PC-9 (cell line): ENCODE measurements at regions not wholly inside any gene's neighbourhood (a gene's known extent, or its start where the extent isn't known, plus 50 kb on each side); places are given as distances from the start of the nearest gene placed in this dataset.

Experiments
- BruUV-seq: library from RNA; stranded (reverse); fragments of 400-500 nt; replicated peaks from 2 replicates; lab custom pipeline; 2021; lab: Mats Ljungman, UMichigan
- CTCF ChIA-PET: fragments of 300-600 bp; sonication (Branson Sonifier 250); formaldehyde crosslinking; loops from one replicate; lab custom pipeline; 2022; ENCODE audit warnings: antibody characterized with exemption; lab: Charles Lee
- POLR2A ChIA-PET: fragments of 300-600 bp; sonication (Branson Sonifier 250); formaldehyde crosslinking; loops from one replicate; lab custom pipeline; 2022; ENCODE audit warnings: antibody characterized with exemption; ENCODE audit not compliant: unreplicated experiment; lab: Charles Lee
- DNase-seq, 2 experiments: peaks; one replicate each; pipeline versions ENCODE4 v3.0.0 to v3.0.0-alpha.2; 2015 to 2022; ENCODE audit warnings: mixed read lengths in 1 of 2
- H2AFZ ChIP-seq: fragments of 200-600 bp; sonication (generic); 2 replicates; pipeline ENCODE4 v1.8.1; 2017; ENCODE audit warnings: antibody characterized with exemption
- H3F3A ChIP-seq: fragments of 200-600 bp; sonication (generic); 2 replicates; pipeline ENCODE4 v1.8.1; 2017; ENCODE audit warnings: antibody characterized with exemption, mild to moderate bottlenecking, low read depth; ENCODE audit not compliant: insufficient read depth
- H3K27ac ChIP-seq: fragments of 200-600 bp; sonication (generic); 2 replicates; pipeline ENCODE4 v1.6.1; 2016; ENCODE audit warnings: mixed run types
- H3K27me3 ChIP-seq: fragments of 200-600 bp; sonication (generic); 2 replicates; pipeline ENCODE4 v1.6.1; 2016; ENCODE audit warnings: low read depth, mixed run types; ENCODE audit not compliant: insufficient read depth
- H3K36me3 ChIP-seq: fragments of 200-600 bp; sonication (generic); 2 replicates; pipeline ENCODE4 v1.6.1; 2016; ENCODE audit warnings: low read depth, mixed run types
- H3K4me1 ChIP-seq: fragments of 200-600 bp; sonication (generic); replicated peaks from 2 replicates; pipeline ENCODE4 v1.6.1; 2016; ENCODE audit warnings: mixed run types; ENCODE audit not compliant: insufficient read depth
- H3K4me2 ChIP-seq: fragments of 200-600 bp; sonication (generic); 2 replicates; pipeline ENCODE4 v1.6.1; 2017; ENCODE audit warnings: mixed run types
- H3K4me3 ChIP-seq: fragments of 200-600 bp; sonication (generic); 2 replicates; pipeline ENCODE4 v1.6.1; 2016; ENCODE audit warnings: mixed run types
- H3K79me2 ChIP-seq: fragments of 200-600 bp; sonication (generic); 2 replicates; pipeline ENCODE4 v1.6.1; 2017; ENCODE audit warnings: low read depth, mixed run types
- H3K9me2 ChIP-seq: fragments of 200-600 bp; sonication (generic); 2 replicates; pipeline ENCODE4 v1.8.1; 2017; ENCODE audit warnings: mild to moderate bottlenecking; ENCODE audit not compliant: insufficient read depth
- H3K9me3 ChIP-seq: fragments of 200-600 bp; sonication (generic); 2 replicates; pipeline ENCODE4 v1.8.1; 2016; ENCODE audit warnings: low read depth; ENCODE audit not compliant: insufficient read depth
- H4K20me1 ChIP-seq: fragments of 200-600 bp; sonication (generic); 2 replicates; pipeline ENCODE4 v1.8.1; 2017; ENCODE audit not compliant: insufficient read depth
- EZH2 ChIP-seq: fragments of 200-600 bp; sonication (generic); IDR thresholded peaks from 2 replicates; pipeline ENCODE4 v1.8.0; 2017; ENCODE audit warnings: antibody characterized with exemption, low read depth
- intact Hi-C: fragments of 100-400 bp; cut with micrococcal nuclease; formaldehyde crosslinking; loops from one replicate; pipeline ENCODE4 v1.10.0; 2022; ENCODE audit not compliant: unreplicated experiment
- TF ChIP-seq, protein P1 (sequence below): fragments of 200-600 bp; sonication (generic); conservative IDR thresholded peaks from 2 replicates; pipeline ENCODE4 v1.6.1; 2017; ENCODE audit warnings: mixed run types, antibody characterized with exemption, mild to moderate bottlenecking, moderate library complexity

DNA sequence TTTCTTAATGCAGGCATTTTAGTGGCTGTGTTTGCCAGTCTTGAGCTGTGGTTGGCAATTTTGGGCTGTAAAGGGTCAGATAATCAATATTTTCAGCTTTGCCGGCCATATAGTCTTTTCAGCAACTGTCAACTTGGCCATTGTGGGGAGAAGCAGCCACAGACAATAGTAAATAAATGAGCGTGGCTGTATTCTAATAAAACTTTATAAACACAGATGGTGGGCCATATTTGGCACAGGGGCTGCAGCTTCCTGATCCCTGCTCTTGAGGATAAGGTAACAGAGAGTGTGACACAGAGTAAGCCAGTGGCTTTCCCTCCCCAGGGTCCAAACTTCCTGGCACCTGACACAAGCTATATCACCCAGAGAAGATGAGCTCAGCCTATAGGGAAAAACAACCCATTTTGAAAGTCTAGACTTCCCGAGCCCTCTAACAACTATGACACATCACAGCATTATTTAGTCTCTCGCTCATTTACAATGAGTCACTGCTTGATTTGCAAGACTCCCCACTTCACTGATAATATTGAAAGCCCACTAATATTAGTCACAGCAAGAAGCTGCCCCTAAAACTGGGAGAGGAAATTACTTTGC is 163.1 kb upstream of the TMPO start:
- H3K9me3 ChIP-seq: no peaks in the 10 kb centered on the region
- ChIA-PET POLR2A (no interaction called here), CTCF (no interaction called here)
- H3K9me2 ChIP-seq: no peaks in the 10 kb centered on the region
- H4K20me1 ChIP-seq: no peaks in the 10 kb centered on the region
- peaks cover 4% of the 10 kb centered on the region; the same call in 1 of the 2 replicates for H3K4me1 ChIP-seq
- H3K27ac ChIP-seq: no peak overlapping the region
- no peak overlapping the region for H2AFZ ChIP-seq
- TF ChIP-seq, protein P1, sequence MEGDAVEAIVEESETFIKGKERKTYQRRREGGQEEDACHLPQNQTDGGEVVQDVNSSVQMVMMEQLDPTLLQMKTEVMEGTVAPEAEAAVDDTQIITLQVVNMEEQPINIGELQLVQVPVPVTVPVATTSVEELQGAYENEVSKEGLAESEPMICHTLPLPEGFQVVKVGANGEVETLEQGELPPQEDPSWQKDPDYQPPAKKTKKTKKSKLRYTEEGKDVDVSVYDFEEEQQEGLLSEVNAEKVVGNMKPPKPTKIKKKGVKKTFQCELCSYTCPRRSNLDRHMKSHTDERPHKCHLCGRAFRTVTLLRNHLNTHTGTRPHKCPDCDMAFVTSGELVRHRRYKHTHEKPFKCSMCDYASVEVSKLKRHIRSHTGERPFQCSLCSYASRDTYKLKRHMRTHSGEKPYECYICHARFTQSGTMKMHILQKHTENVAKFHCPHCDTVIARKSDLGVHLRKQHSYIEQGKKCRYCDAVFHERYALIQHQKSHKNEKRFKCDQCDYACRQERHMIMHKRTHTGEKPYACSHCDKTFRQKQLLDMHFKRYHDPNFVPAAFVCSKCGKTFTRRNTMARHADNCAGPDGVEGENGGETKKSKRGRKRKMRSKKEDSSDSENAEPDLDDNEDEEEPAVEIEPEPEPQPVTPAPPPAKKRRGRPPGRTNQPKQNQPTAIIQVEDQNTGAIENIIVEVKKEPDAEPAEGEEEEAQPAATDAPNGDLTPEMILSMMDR: no peak
- TF ChIP-seq EZH2: no peak
- peak in 1 of 2 experiments; percentile 67 for DNase-seq
- H3K79me2 ChIP-seq: no peaks in the 10 kb centered on the region
- H3K27me3 ChIP-seq: no peaks in the 10 kb centered on the region
- intact Hi-C loops: no loop called here
- BruUV-seq: no TSS peak
- no peak overlapping the region for H3K4me3 ChIP-seq
- H3K36me3 ChIP-seq: no peaks in the 10 kb centered on the region
- H3K4me2 ChIP-seq: peak overlapping the region; percentile 17
- H3F3A ChIP-seq: no peaks in the 10 kb centered on the region

DNA sequence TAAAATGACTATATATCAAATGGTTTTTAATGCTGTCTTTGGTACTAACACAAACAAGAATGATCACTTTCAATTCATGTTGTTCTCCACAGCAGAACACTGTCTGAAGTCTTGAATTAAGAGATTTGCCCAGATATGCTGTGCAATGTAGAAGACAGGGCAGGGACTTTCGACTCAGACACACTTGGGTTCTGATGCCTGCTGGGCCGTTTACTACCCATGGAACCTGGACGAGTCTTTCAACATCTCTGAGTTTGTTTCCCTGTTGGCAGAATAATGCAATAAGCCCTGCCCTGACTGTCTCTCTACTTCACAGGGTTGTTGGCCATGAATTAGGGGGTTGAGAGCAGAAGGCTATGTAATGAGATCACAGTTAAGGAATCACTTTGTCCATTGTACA is 162.6 kb upstream of the TMPO start:
- Histone ChIP-seq H3K36me3 (no peaks in the 10 kb centered on the region), H3K4me1 (peaks cover 4% of the 10 kb centered on the region; the same call in 1 of the 2 replicates), H3F3A (no peaks in the 10 kb centered on the region), H3K9me2 (no peaks in the 10 kb centered on the region), H2AFZ (no peak overlapping the region), H3K79me2 (no peaks in the 10 kb centered on the region), H4K20me1 (no peaks in the 10 kb centered on the region), H3K27me3 (no peaks in the 10 kb centered on the region), H3K4me2 (peak overlapping the region; percentile 17), H3K4me3 (no peak overlapping the region), H3K9me3 (no peaks in the 10 kb centered on the region), H3K27ac (no peak overlapping the region)
- POLR2A ChIA-PET: no interaction called here
- TF ChIP-seq EZH2: no peak
- TF ChIP-seq, protein P1: no peak
- DNase-seq: no peak
- no TSS peak for BruUV-seq
- CTCF ChIA-PET: no interaction called here
- intact Hi-C loops: no loop called here

GRCh38 chr12:98354520-98355035 is 160.8 kb upstream of the TMPO start:
- H3K27ac ChIP-seq: no peak overlapping the region

More at GRCh38 chr12:98354520-98355035, 160.8 kb upstream of the TMPO start:
- Histone ChIP-seq H3F3A (no peaks in the 10 kb centered on the region), H3K36me3 (no peaks in the 10 kb centered on the region), H3K4me2 (no peak overlapping the region), H3K9me3 (no peaks in the 10 kb centered on the region), H4K20me1 (no peaks in the 10 kb centered on the region), H2AFZ (no peak overlapping the region), H3K27me3 (peaks cover 5% of the 10 kb centered on the region), H3K79me2 (no peaks in the 10 kb centered on the region), H3K4me3 (no peak overlapping the region), H3K9me2 (no peaks in the 10 kb centered on the region), H3K4me1 (peaks cover 4% of the 10 kb centered on the region; the same call in 1 of the 2 replicates)
- DNase-seq: no peak
- BruUV-seq: no TSS peak
- intact Hi-C loops: no loop called here
- ChIA-PET CTCF (no interaction called here), POLR2A (no interaction called here)
- TF ChIP-seq, protein P1: no peak
- TF ChIP-seq EZH2: no peak
